ENCODE measurements at regions not wholly inside any gene's neighbourhood (a gene's known extent, or its start where the extent isn't known, plus 50 kb on each side); places are given as distances from the start of the nearest gene placed in this dataset.

DNA sequence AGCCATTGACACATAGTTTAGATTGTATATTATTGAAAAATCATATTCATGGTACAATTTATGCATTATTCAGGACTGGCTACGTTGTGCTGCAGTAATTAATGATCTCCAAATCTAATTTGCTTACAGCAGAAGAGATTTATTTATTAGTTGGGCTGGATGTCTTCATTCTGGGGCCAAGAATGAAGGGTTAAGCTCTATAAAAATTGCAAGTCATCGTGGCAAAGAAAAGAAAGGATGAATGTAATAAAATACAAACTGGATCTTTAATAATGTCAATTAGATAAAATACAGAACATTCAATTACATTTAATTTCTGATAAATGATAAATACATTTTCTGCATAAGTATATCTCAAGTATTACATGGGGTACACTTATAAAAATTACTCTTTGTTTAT lies 151.8 kb upstream of the ANO5 start:
- Histone ChIP-seq H3K4me3 (ENCODE audit: low read length) (no peak overlapping the region), H3K36me3 (ENCODE audit: control insufficient read depth in 2 of 3, insufficient read depth in 3 of 3, low read length in 3 of 3) (no peaks in the 10 kb centered on the region), H3K27me3 (ENCODE audit: control insufficient read depth in 2 of 2, insufficient read depth in 2 of 2, low read length in 2 of 2) (no peaks in the 10 kb centered on the region), H3K4me1 (ENCODE audit: control insufficient read depth in 2 of 2, insufficient read depth in 2 of 2, low read length in 2 of 2) (no peaks in the 10 kb centered on the region), H3K27ac (ENCODE audit: low read depth, low read length) (no peak overlapping the region), H3K9me3 (ENCODE audit: control insufficient read depth in 2 of 3, low read length in 3 of 3) (no peaks in the 10 kb centered on the region)
- DNase-seq (no peak), ATAC-seq (no peak)
- H3K4me3 Mint-ChIP-seq = no peak overlapping the region
- intact Hi-C loops (cut with micrococcal nuclease) = no loop called here
- no peaks in the 10 kb centered on the region for H3K27me3 Mint-ChIP-seq
- ChIA-PET CTCF (no interaction called here), POLR2A (no interaction called here)
- H3K27ac Mint-ChIP-seq = no peak overlapping the region
- H3K4me1 Mint-ChIP-seq = no peaks in the 10 kb centered on the region
- no peaks in the 10 kb centered on the region for H3K36me3 Mint-ChIP-seq
- H3K9me3 Mint-ChIP-seq = peaks cover 0 to 3% (median 0%) of the 10 kb centered on the region in 11 donors

DNA sequence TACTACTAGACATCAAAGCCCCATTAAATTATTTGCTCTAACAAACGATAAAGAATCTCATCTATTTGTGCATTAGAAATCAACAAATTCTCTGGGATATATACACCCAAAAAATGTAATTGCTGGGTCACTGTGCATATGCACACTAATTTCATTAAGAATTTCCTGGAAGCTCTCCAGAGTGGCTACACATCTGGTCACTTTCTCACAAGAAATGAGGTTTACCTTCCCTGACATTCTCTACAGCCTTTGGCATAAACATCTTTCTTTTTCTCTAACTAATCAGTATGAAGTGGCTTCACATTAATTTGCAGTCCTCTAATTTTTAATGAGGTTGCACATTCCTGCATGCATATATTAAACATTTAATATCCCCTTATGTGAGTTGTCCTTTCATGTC lies 150.8 kb upstream of the ANO5 start:
- ChIA-PET CTCF (no interaction called here), POLR2A (no interaction called here)
- Histone ChIP-seq H3K9me3 (ENCODE audit: control insufficient read depth in 2 of 3, low read length in 3 of 3) (no peaks in the 10 kb centered on the region), H3K27ac (ENCODE audit: low read depth, low read length) (no peak overlapping the region), H3K27me3 (ENCODE audit: control insufficient read depth in 2 of 2, insufficient read depth in 2 of 2, low read length in 2 of 2) (no peaks in the 10 kb centered on the region), H3K4me1 (ENCODE audit: control insufficient read depth in 2 of 2, insufficient read depth in 2 of 2, low read length in 2 of 2) (no peaks in the 10 kb centered on the region), H3K4me3 (ENCODE audit: low read length) (no peak overlapping the region), H3K36me3 (ENCODE audit: control insufficient read depth in 2 of 3, insufficient read depth in 3 of 3, low read length in 3 of 3) (no peaks in the 10 kb centered on the region)
- no peaks in the 10 kb centered on the region for H3K36me3 Mint-ChIP-seq
- no peaks in the 10 kb centered on the region for H3K27me3 Mint-ChIP-seq
- ATAC-seq (no peak), DNase-seq (no peak)
- intact Hi-C loops (cut with micrococcal nuclease) = no loop called here
- no peak overlapping the region for H3K27ac Mint-ChIP-seq
- no peak overlapping the region for H3K4me3 Mint-ChIP-seq
- H3K9me3 Mint-ChIP-seq = peaks cover 0 to 6% (median 0%) of the 10 kb centered on the region in 11 donors
- H3K4me1 Mint-ChIP-seq = no peaks in the 10 kb centered on the region

DNA sequence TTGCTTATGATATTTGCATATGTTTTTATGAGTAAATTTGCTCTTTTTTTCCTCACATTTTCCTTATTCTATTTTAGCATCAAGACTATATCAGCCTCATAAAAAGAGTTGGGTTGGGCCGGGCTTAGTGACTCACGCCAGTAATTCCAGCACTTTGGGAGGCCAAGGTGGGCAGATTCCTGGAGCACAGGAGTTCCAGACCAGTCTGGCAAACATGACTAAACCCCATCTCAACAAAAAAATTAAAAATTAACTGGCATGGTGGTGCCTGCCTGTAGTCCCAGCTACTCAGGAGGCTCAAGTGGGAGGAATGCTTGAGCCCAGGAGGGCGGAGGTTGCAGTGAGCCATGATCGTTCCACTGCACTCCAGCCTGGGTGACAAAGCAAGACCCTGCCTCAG lies 148.8 kb upstream of the ANO5 start:
- ATAC-seq (no peak), DNase-seq (no peak)
- H3K4me1 ChIP-seq (ENCODE audit: control insufficient read depth in 2 of 2, insufficient read depth in 2 of 2, low read length in 2 of 2) = no peaks in the 10 kb centered on the region
- H3K9me3 ChIP-seq (ENCODE audit: control insufficient read depth in 2 of 3, low read length in 3 of 3) = no peaks in the 10 kb centered on the region
- no peak overlapping the region for H3K4me3 Mint-ChIP-seq
- no peaks in the 10 kb centered on the region for H3K27me3 Mint-ChIP-seq
- CTCF ChIA-PET = no interaction called here
- no peaks in the 10 kb centered on the region for H3K36me3 Mint-ChIP-seq
- POLR2A ChIA-PET = no interaction called here
- no peak overlapping the region for H3K27ac Mint-ChIP-seq
- no peak overlapping the region for H3K27ac ChIP-seq (ENCODE audit: low read depth, low read length)
- peaks cover 0 to 12% (median 0%) of the 10 kb centered on the region in 11 donors for H3K9me3 Mint-ChIP-seq
- H3K27me3 ChIP-seq (ENCODE audit: control insufficient read depth in 2 of 2, insufficient read depth in 2 of 2, low read length in 2 of 2) = no peaks in the 10 kb centered on the region
- no peak overlapping the region for H3K4me3 ChIP-seq (ENCODE audit: low read length)
- no peaks in the 10 kb centered on the region for H3K36me3 ChIP-seq (ENCODE audit: control insufficient read depth in 2 of 3, insufficient read depth in 3 of 3, low read length in 3 of 3)
- intact Hi-C loops (cut with micrococcal nuclease) = no loop called here
- no peaks in the 10 kb centered on the region for H3K4me1 Mint-ChIP-seq

DNA sequence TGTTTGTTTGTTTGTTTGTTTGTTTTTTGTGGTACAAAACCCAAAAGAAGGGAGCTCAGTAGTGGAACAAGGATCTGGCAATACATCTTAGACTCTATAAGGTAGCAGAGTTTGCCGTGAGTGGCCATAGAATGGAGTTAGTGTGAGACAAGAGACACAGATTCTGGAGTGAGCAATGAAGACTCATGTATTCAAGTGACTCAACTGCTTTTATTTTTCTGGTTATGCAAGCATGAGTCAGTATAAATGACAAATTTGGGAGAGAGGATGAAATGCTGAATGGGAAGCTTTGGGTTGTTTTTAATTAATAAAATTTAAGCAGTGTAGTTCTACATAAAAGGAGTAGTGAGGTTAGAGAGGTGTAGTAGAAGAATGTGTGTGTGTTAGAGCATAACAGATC lies 143.6 kb upstream of the ANO5 start:
- ATAC-seq (no peak), DNase-seq (no peak)
- Histone ChIP-seq H3K4me1 (ENCODE audit: control insufficient read depth in 2 of 2, insufficient read depth in 2 of 2, low read length in 2 of 2) (no peaks in the 10 kb centered on the region), H3K27ac (ENCODE audit: low read depth, low read length) (no peak overlapping the region), H3K4me3 (ENCODE audit: low read length) (no peak overlapping the region), H3K9me3 (ENCODE audit: control insufficient read depth in 2 of 3, low read length in 3 of 3) (no peaks in the 10 kb centered on the region), H3K27me3 (ENCODE audit: control insufficient read depth in 2 of 2, insufficient read depth in 2 of 2, low read length in 2 of 2) (no peaks in the 10 kb centered on the region), H3K36me3 (ENCODE audit: control insufficient read depth in 2 of 3, insufficient read depth in 3 of 3, low read length in 3 of 3) (no peaks in the 10 kb centered on the region)
- no peaks in the 10 kb centered on the region for H3K36me3 Mint-ChIP-seq
- intact Hi-C loops (cut with micrococcal nuclease) = no loop called here
- H3K4me1 Mint-ChIP-seq = no peaks in the 10 kb centered on the region
- peaks cover 0 to 32% (median 5%) of the 10 kb centered on the region in 11 donors for H3K9me3 Mint-ChIP-seq
- no peak overlapping the region for H3K4me3 Mint-ChIP-seq
- H3K27me3 Mint-ChIP-seq = no peaks in the 10 kb centered on the region
- H3K27ac Mint-ChIP-seq = no peak overlapping the region
- POLR2A ChIA-PET = no interaction called here
- CTCF ChIA-PET = no interaction called here

DNA sequence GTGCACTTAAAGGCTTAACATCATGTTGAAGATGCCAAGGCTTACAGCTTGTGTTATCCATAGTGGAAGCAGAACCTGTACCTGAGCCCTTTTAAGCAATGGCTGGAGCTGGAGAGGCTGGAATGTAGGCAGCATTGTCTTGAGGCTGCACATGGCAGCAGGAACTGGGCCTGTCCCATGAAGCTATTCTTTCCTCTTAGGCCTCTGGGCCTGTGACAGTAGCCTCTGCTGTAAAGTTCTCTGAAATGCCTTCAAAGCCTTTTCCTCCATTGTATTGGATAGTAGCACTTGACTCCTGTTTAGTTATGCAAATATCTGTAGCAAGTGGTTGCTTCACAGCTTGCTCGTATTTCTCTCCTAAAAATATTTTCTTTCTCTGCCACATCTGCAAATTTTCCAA lies 127.4 kb upstream of the ANO5 start:
- Histone ChIP-seq H3K27ac (ENCODE audit: low read depth, low read length) (no peak overlapping the region), H3K9me3 (ENCODE audit: control insufficient read depth in 2 of 3, low read length in 3 of 3) (no peaks in the 10 kb centered on the region), H3K4me3 (ENCODE audit: low read length) (no peak overlapping the region), H3K36me3 (ENCODE audit: control insufficient read depth in 2 of 3, insufficient read depth in 3 of 3, low read length in 3 of 3) (no peaks in the 10 kb centered on the region), H3K4me1 (ENCODE audit: control insufficient read depth in 2 of 2, insufficient read depth in 2 of 2, low read length in 2 of 2) (no peaks in the 10 kb centered on the region), H3K27me3 (ENCODE audit: control insufficient read depth in 2 of 2, insufficient read depth in 2 of 2, low read length in 2 of 2) (no peaks in the 10 kb centered on the region)
- ChIA-PET CTCF (no interaction called here), POLR2A (no interaction called here)
- peaks cover 0 to 7% (median 0%) of the 10 kb centered on the region in 5 donors for H3K36me3 Mint-ChIP-seq
- H3K4me3 Mint-ChIP-seq = no peak overlapping the region
- DNase-seq (no peak), ATAC-seq (no peak)
- no peaks in the 10 kb centered on the region for H3K4me1 Mint-ChIP-seq
- intact Hi-C loops (cut with micrococcal nuclease) = no loop called here
- peaks cover 6 to 29% (median 16%) of the 10 kb centered on the region in 11 donors for H3K9me3 Mint-ChIP-seq
- H3K27ac Mint-ChIP-seq = no peak overlapping the region
- H3K27me3 Mint-ChIP-seq = no peaks in the 10 kb centered on the region

DNA sequence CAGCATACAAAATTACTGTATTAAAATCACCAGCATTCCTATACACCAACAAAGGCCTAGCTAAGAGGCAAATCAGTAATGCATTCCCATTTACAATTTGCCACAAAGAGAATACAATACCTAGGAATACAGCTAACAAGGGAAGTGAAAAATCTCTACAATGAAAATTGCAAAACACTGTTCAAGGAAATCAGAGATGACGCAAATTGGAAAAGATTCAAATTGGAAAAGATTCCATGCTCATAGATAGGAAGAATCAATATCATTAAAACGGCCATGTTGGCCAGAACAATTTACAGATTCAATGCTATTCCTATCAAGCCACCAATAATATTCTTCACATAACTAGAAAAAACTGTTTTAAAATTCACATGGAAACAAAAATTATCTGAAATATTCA lies 123.0 kb upstream of the ANO5 start:
- H3K4me1 ChIP-seq (ENCODE audit: control insufficient read depth in 2 of 2, insufficient read depth in 2 of 2, low read length in 2 of 2) = no peaks in the 10 kb centered on the region
- no peaks in the 10 kb centered on the region for H3K27me3 ChIP-seq (ENCODE audit: control insufficient read depth in 2 of 2, insufficient read depth in 2 of 2, low read length in 2 of 2)
- no peaks in the 10 kb centered on the region for H3K27me3 Mint-ChIP-seq
- no peak overlapping the region for H3K4me3 ChIP-seq (ENCODE audit: low read length)
- H3K9me3 ChIP-seq (ENCODE audit: control insufficient read depth in 2 of 3, low read length in 3 of 3) = no peaks in the 10 kb centered on the region
- no peak overlapping the region for H3K4me3 Mint-ChIP-seq
- ChIA-PET CTCF (no interaction called here), POLR2A (no interaction called here)
- peaks cover 0 to 7% (median 0%) of the 10 kb centered on the region in 5 donors for H3K36me3 Mint-ChIP-seq
- no peak for DNase-seq
- H3K27ac ChIP-seq (ENCODE audit: low read depth, low read length) = no peak overlapping the region
- peaks cover 6 to 32% (median 15%) of the 10 kb centered on the region in 11 donors for H3K9me3 Mint-ChIP-seq
- H3K27ac Mint-ChIP-seq = no peak overlapping the region
- H3K4me1 Mint-ChIP-seq = no peaks in the 10 kb centered on the region
- no peak for ATAC-seq
- intact Hi-C loops (cut with micrococcal nuclease) = loop anchor here in 1 of 2 donors (10.0 kb wide), 1 partner anchor 65 kb away; no protein-coding TSS in a partner anchor
- H3K36me3 ChIP-seq (ENCODE audit: control insufficient read depth in 2 of 3, insufficient read depth in 3 of 3, low read length in 3 of 3) = no peaks in the 10 kb centered on the region

DNA sequence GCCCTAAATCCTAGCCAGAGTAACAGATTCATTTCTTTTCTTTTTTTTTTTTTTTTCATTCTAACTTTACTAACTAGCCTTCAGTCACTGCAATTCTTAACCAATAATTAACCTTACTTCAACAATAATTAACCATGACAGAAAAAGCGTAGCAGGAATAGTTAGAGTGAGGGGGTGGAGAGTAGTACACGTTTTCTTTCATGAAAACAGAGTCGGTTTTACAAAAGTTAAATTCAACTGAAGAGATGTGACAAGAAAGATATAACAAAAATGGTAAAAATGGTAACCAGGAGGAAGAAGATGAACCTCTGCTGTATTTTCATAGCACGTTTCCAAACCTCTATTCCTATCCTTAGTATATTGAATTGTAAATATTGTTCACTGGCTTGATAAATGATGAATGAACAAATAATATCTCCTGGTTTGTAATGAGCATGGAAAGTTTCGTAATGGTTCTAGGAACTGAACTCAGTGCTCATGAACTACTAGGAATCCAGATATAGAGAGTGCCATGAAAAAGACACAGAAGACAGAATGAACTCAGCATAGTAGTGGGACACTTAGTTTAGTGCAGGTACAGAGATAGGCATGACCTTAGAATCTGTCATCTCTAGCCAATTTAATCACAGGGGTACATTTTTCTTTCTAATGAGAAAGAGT lies 116.5 kb upstream of the ANO5 start:
- Mint-ChIP-seq H3K4me3 (no peak overlapping the region), H3K9me3 (peaks cover 0 to 24% (median 4%) of the 10 kb centered on the region in 11 donors), H3K27me3 (no peaks in the 10 kb centered on the region), H3K27ac (no peak overlapping the region), H3K4me1 (no peaks in the 10 kb centered on the region), H3K36me3 (no peaks in the 10 kb centered on the region)
- CTCF ChIA-PET = no interaction called here
- H3K27ac ChIP-seq (ENCODE audit: low read depth, low read length) = no peak overlapping the region
- DNase-seq (no peak), ATAC-seq (no peak)
- no peaks in the 10 kb centered on the region for H3K9me3 ChIP-seq (ENCODE audit: control insufficient read depth in 2 of 3, low read length in 3 of 3)
- POLR2A ChIA-PET = no interaction called here
- no peaks in the 10 kb centered on the region for H3K4me1 ChIP-seq (ENCODE audit: control insufficient read depth in 2 of 2, insufficient read depth in 2 of 2, low read length in 2 of 2)
- no peaks in the 10 kb centered on the region for H3K27me3 ChIP-seq (ENCODE audit: control insufficient read depth in 2 of 2, insufficient read depth in 2 of 2, low read length in 2 of 2)
- intact Hi-C loops (cut with micrococcal nuclease) = loop anchor here in 1 of 2 donors (10.0 kb wide), 1 partner anchor 58 kb away; no protein-coding TSS in a partner anchor
- H3K4me3 ChIP-seq (ENCODE audit: low read length) = no peak overlapping the region
- no peaks in the 10 kb centered on the region for H3K36me3 ChIP-seq (ENCODE audit: control insufficient read depth in 2 of 3, insufficient read depth in 3 of 3, low read length in 3 of 3)
